Mucosa of descending colon (tissue), 3 donors: ENCODE measurements at regions not wholly inside any gene's neighbourhood (a gene's known extent, or its start where the extent isn't known, plus 50 kb on each side); places are given as distances from the start of the nearest gene placed in this dataset.

ENCODE experiments used
- ATAC-seq: fragments of 200-7000 bp; cut with Tn5 transposase; one replicate; pipeline ENCODE4 v1.9.1; 2020; ENCODE audit warnings: mild to moderate bottlenecking, moderate library complexity
- DNase-seq, 3 donors: peaks; one replicate each; pipeline ENCODE4 v3.0.0-alpha.2; 2020
- H3K36me3 ChIP-seq: fragments of 200-600 bp; one replicate; pipeline ENCODE4 v1.8.0; 2021; ENCODE audit warnings: low read depth, mild to moderate bottlenecking
- H3K4me1 ChIP-seq: fragments of 200-600 bp; one replicate; pipeline ENCODE4 v1.8.0; 2021; ENCODE audit warnings: low read depth, mild to moderate bottlenecking
- H3K4me3 ChIP-seq: fragments of 200-600 bp; one replicate; pipeline ENCODE4 v1.8.0; 2021; ENCODE audit warnings: mild to moderate bottlenecking
- H3K9me3 ChIP-seq: fragments of 200-600 bp; one replicate; pipeline ENCODE4 v1.8.0; 2021; ENCODE audit warnings: mild to moderate bottlenecking
- intact Hi-C, 2 donors: fragments of 100-400 bp; cut with DNase I in 1 of 2; cut with micrococcal nuclease in 1 of 2; formaldehyde crosslinking; loops; one replicate each; pipeline versions ENCODE4 v1.11.0 to v1.11.1; 2022; cut with DNase I, micrococcal nuclease
- TF ChIP-seq, protein P1 (sequence below): fragments of 200-600 bp; IDR thresholded peaks from one replicate; pipeline ENCODE4 v1.8.0; 2022; ENCODE audit warnings: antibody characterized with exemption, mild to moderate bottlenecking
- donor health status: DM: no; HTN: no; CAD: no; lungs with moderate emphysema.
- donor health status: DM: no; HTN: no; CAD: no.
- donor health status: DM: no; HTN: yes; CAD: no.

DNA sequence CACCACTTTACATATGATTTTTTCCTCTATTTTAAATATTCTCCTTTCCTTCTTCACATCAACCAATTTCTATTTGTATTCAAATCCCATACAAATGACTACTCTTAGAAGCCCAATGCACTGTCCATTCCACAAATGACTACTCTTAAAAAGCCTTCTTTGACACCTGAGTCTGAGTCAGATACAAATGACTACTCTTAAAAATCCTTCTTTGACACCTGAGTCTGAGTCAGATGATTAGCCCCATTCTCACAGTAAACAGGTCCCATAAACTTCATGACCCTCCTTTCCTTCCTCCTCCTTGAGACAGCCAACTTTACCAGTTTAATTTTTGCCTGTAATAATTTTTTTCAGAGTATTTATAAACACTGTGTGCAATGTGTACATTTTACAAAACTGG, 231.3 kb upstream of the USP25 start:
- Histone ChIP-seq H3K36me3 (no peaks in the 10 kb centered on the region), H3K9me3 (no peaks in the 10 kb centered on the region), H3K4me1 (no peaks in the 10 kb centered on the region), H3K4me3 (no peak overlapping the region)
- TF ChIP-seq, protein P1, sequence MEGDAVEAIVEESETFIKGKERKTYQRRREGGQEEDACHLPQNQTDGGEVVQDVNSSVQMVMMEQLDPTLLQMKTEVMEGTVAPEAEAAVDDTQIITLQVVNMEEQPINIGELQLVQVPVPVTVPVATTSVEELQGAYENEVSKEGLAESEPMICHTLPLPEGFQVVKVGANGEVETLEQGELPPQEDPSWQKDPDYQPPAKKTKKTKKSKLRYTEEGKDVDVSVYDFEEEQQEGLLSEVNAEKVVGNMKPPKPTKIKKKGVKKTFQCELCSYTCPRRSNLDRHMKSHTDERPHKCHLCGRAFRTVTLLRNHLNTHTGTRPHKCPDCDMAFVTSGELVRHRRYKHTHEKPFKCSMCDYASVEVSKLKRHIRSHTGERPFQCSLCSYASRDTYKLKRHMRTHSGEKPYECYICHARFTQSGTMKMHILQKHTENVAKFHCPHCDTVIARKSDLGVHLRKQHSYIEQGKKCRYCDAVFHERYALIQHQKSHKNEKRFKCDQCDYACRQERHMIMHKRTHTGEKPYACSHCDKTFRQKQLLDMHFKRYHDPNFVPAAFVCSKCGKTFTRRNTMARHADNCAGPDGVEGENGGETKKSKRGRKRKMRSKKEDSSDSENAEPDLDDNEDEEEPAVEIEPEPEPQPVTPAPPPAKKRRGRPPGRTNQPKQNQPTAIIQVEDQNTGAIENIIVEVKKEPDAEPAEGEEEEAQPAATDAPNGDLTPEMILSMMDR: no peak
- no peak for ATAC-seq
- intact Hi-C loops: no loop called here
- DNase-seq: no peak

DNA sequence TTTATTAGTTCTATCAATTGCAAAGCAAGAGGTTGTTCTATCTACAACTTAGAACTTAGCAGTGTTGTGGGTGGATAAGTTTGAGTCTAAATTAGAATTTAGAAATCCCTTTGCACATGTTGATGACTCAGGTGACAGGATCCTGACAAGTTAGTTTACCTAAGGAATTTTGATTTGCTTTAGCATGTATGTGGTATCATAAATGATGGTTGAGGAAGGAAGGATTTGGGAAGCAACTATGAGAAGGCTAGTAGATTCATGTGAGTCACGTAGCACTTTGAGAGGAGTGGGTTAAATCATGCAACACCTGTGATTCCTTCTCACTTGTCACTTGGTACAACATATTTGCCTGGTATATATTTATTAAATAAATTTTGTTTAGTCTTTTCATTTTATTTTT, 223.7 kb upstream of the USP25 start:
- H3K9me3 ChIP-seq: no peaks in the 10 kb centered on the region
- no peaks in the 10 kb centered on the region for H3K36me3 ChIP-seq
- intact Hi-C loops: no loop called here
- ATAC-seq: no peak
- no peak for DNase-seq
- TF ChIP-seq, protein P1: no peak
- H3K4me1 ChIP-seq: no peaks in the 10 kb centered on the region
- H3K4me3 ChIP-seq: no peak overlapping the region

DNA sequence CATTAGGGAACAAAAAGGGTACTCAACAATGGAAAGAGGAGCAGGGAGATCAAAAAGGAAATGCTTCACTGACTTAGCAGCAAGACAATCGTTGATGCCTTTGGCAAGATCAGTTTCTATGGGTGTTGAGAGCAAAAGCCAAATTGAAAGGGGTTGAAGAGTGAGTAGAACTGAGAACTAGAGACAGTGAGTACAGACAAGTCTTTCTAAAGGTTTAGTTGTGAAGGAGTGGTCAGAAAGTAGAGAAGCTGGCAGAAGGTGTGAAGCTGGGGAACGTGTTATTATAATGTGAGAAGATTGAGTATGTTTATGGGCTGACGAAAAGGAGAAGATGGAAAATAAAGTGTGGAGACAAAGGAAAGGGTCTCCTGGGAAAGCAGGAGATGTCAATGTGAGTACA, 221.2 kb upstream of the USP25 start:
- TF ChIP-seq, protein P1: no peak
- intact Hi-C loops: no loop called here
- ATAC-seq (no peak), DNase-seq (no peak)
- no peak overlapping the region for H3K4me3 ChIP-seq
- no peaks in the 10 kb centered on the region for H3K36me3 ChIP-seq
- H3K9me3 ChIP-seq: no peaks in the 10 kb centered on the region
- H3K4me1 ChIP-seq: no peaks in the 10 kb centered on the region

DNA sequence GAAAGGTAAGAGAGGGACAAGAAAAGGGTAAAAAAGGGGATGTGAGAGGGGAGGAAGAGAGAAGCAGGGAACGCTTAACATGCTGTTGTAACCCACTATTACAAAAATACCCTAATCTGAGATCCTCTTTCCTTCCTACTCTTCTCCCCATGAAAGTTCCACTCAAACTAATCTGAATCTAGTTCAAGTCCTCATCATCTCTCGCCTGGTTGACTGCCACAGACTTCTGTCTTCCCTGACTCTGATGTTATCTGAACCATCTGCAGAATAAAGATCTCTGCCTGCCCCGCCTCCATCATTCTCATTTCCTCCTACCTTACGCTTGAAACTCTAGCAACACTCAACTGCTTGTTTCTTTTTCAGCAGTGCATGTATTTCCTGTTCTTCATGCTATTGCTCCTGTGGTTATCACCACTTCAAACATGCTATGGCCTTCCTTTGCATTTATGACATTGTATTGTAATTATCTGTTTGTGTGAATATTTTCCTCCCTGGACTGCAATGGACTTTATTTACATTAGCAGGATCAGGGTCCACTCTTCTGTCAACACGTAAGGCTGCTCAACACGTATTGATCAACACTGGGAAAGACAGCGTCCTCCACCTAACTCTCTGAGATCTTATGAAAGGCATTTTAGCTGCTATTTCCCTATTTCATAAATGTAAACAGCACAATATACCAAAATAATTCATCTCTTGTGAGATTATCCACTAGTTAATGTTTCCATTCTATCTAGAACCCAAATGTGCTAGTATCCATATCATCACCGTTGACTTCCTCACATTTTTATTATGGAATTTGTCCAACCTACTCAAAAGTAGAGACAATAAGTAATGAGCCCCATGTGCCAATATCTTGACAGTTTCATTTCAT, 215.5 kb upstream of the USP25 start:
- Histone ChIP-seq H3K4me3 (no peak overlapping the region), H3K9me3 (no peaks in the 10 kb centered on the region), H3K4me1 (no peaks in the 10 kb centered on the region), H3K36me3 (no peaks in the 10 kb centered on the region)
- TF ChIP-seq, protein P1: no peak
- intact Hi-C loops: no loop called here
- peak in 2 of 3 donors; percentile 29 to 71 for DNase-seq
- peak; percentile 97 for ATAC-seq

DNA sequence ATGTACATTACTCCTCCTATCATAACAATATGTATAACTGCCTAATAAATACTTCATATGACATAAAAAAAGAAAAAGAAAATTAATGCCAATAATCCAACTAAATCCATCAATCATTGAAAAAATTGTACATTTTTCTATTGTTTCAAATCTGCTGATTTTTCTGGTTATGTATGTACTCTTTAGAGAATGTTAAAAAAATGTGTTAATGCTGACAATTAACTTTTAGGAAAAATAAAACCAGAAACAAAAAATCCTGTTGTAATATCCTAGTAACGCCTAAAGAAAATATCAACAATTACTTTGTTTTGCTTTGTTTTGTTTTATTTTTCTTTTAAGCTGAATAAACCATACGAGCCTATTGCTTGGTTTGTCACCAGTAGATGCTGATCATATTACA, 213.9 kb upstream of the USP25 start:
- no peak for ATAC-seq
- intact Hi-C loops: no loop called here

More for the DNA sequence above, 213.9 kb upstream of the USP25 start:
- H3K9me3 ChIP-seq: no peaks in the 10 kb centered on the region
- H3K4me1 ChIP-seq: no peaks in the 10 kb centered on the region
- no peak for DNase-seq
- TF ChIP-seq, protein P1: no peak
- no peak overlapping the region for H3K4me3 ChIP-seq
- H3K36me3 ChIP-seq: no peaks in the 10 kb centered on the region
